Endothelial cell of umbilical vein (primary cell): ENCODE measurements at regions not wholly inside any gene's neighbourhood (a gene's known extent, or its start where the extent isn't known, plus 50 kb on each side); places are given as distances from the start of the nearest gene placed in this dataset.

Experiments used
- BruUV-seq: library from RNA; stranded (reverse); fragments of 400-500 nt; replicated peaks from 2 replicates; lab custom pipeline; 2021; lab: Mats Ljungman, UMichigan
- CTCF ChIA-PET: fragments of 300-600, 350-600 bp; sonication (Branson Sonifier 250); formaldehyde crosslinking; loops from one replicate; lab custom pipeline; 2021; ENCODE audit warnings: antibody characterized with exemption, inconsistent platforms; lab: Charles Lee
- POLR2A ChIA-PET: fragments of 300-600, 350-600 bp; sonication (Branson Sonifier 250); formaldehyde crosslinking; loops from one replicate; lab custom pipeline; 2021; ENCODE audit warnings: antibody characterized with exemption, inconsistent platforms; lab: Charles Lee
- DNase-seq: peaks from one replicate; pipeline ENCODE4 v3.0.0-alpha.2; 2011; ENCODE audit warnings: low read depth, low spot score
- FAIRE-seq: peaks from 2 replicates; lab custom pipeline; 2011; peaks lifted over from hg19 to GRCh38; lab: Jason Lieb, UNC
- H2AFZ ChIP-seq: 2 replicates; pipeline ENCODE4 v1.6.0; 2012; ENCODE audit warnings: low read depth, low read length, control low read depth, inconsistent platforms
- H3K27ac ChIP-seq: 2 replicates; pipeline ENCODE4 v1.5.1; 2011; ENCODE audit warnings: low read depth, mild to moderate bottlenecking, control low read depth, low read length, moderate library complexity; ENCODE audit not compliant: insufficient read depth
- H3K27me3 ChIP-seq, 2 experiments: 2 replicates each; pipeline versions ENCODE4 v1.6.0 to v1.6.1; 2011; ENCODE audit warnings: low read length in 2 of 2, mixed read lengths in 1 of 2; ENCODE audit not compliant: control insufficient read depth in 2 of 2, insufficient read depth in 2 of 2
- H3K36me3 ChIP-seq, 2 experiments: 2 replicates in 1 of 2; 3 replicates in 1 of 2; pipeline ENCODE4 v1.5.1; 2011; ENCODE audit warnings: low read length in 2 of 2, mild to moderate bottlenecking in 1 of 2, moderate library complexity in 1 of 2; ENCODE audit not compliant: control insufficient read depth in 2 of 2, insufficient read depth in 2 of 2; ENCODE audit errors: extremely low read depth in 1 of 2
- H3K4me1 ChIP-seq: 3 replicates; pipeline ENCODE4 v1.5.1; 2011; ENCODE audit warnings: mild to moderate bottlenecking, low read length; ENCODE audit not compliant: control insufficient read depth, insufficient read depth; ENCODE audit errors: extremely low read depth
- H3K4me2 ChIP-seq: 2 replicates; pipeline ENCODE4 v1.6.1; 2011; ENCODE audit warnings: low read length, control low read depth, mixed read lengths; ENCODE audit not compliant: insufficient read depth
- H3K4me3 ChIP-seq, 3 experiments: fragments of 200-600 bp in 1 of 3; sonication (generic), shearing (Covaris generic) in 1 of 3; replicated peaks in 1 of 3; 2 replicates each; pipeline ENCODE4 v1.5.1; 2011 to 2016; ENCODE audit warnings: control low read depth in 3 of 3, low read length in 3 of 3, mild to moderate bottlenecking in 2 of 3, inconsistent platforms in 1 of 3, low read depth in 1 of 3, moderate library complexity in 1 of 3; ENCODE audit not compliant: insufficient read depth in 1 of 3
- H3K79me2 ChIP-seq: 2 replicates; pipeline ENCODE4 v1.6.0; 2012; ENCODE audit warnings: low read length, inconsistent platforms; ENCODE audit not compliant: control insufficient read depth, insufficient read depth
- H3K9ac ChIP-seq: replicated peaks from 2 replicates; pipeline ENCODE3; 2011; ENCODE audit warnings: low read length, control low read depth; ENCODE audit not compliant: insufficient read depth; ENCODE audit errors: extremely low read depth
- H3K9me1 ChIP-seq: replicated peaks from 3 replicates; pipeline ENCODE4 v1.6.0; 2011; ENCODE audit warnings: mild to moderate bottlenecking, low read length; ENCODE audit not compliant: control insufficient read depth, insufficient read depth; ENCODE audit errors: extremely low read depth
- H3K9me3 ChIP-seq: replicated peaks from 2 replicates; pipeline ENCODE4 v1.5.1; 2012; ENCODE audit warnings: low read length, inconsistent platforms; ENCODE audit not compliant: control insufficient read depth, insufficient read depth
- H4K20me1 ChIP-seq: replicated peaks from 2 replicates; pipeline ENCODE3; 2011; ENCODE audit warnings: mild to moderate bottlenecking, low read length; ENCODE audit not compliant: control insufficient read depth, insufficient read depth; ENCODE audit errors: extremely low read depth
- EZH2 ChIP-seq: IDR thresholded peaks from 2 replicates; pipeline ENCODE4 v1.6.1; 2012; ENCODE audit warnings: borderline replicate concordance, low read depth, mild to moderate bottlenecking, moderate library complexity, low read length, inconsistent platforms; ENCODE audit not compliant: severe bottlenecking
- FOS ChIP-seq: IDR thresholded peaks from 2 replicates; pipeline ENCODE4 v1.6.1; 2011; ENCODE audit warnings: mild to moderate bottlenecking, low read length, moderate library complexity, borderline replicate concordance; ENCODE audit not compliant: insufficient read depth
- GATA2 ChIP-seq: IDR thresholded peaks from 2 replicates; pipeline ENCODE4 v1.7.0; 2011; ENCODE audit warnings: low read depth, mild to moderate bottlenecking, moderate library complexity, mixed read lengths, low read length; ENCODE audit not compliant: insufficient read length, insufficient read depth
- JUN ChIP-seq: IDR thresholded peaks from 2 replicates; pipeline ENCODE4 v1.6.1; 2011; ENCODE audit warnings: borderline replicate concordance, low read depth; ENCODE audit not compliant: insufficient read length, insufficient read depth
- MYC ChIP-seq: IDR thresholded peaks from one replicate; pipeline ENCODE4 v1.6.1; 2011; ENCODE audit warnings: mild to moderate bottlenecking, low read depth, low read length
- POLR2A ChIP-seq: IDR thresholded peaks from 2 replicates; pipeline ENCODE4 v1.6.1; 2012; ENCODE audit warnings: low read depth, mild to moderate bottlenecking, control low read depth, low read length
- POLR2AphosphoS5 ChIP-seq: IDR thresholded peaks from 2 replicates; pipeline ENCODE4 v1.6.1; 2012; ENCODE audit warnings: low read depth, mild to moderate bottlenecking, control low read depth, low read length, moderate library complexity; ENCODE audit not compliant: insufficient read depth
- dilution Hi-C: fragments of 300-500 bp; cut with MboI; formaldehyde crosslinking; loops from one replicate; pipeline ENCODE4 v1.15.0; 2019; ENCODE audit warnings: low sequenced_read_pairs; ENCODE audit not compliant: extremely low pct_ligation_motif_present
- intact Hi-C: fragments of 100-400 bp; cut with micrococcal nuclease; formaldehyde crosslinking; loops from one replicate; pipeline ENCODE4 v1.10.0; 2022
- TF ChIP-seq, protein P1 (sequence below), 2 donors: IDR thresholded peaks; 1 replicate in 1 of 2; 2 replicates in 1 of 2; pipeline ENCODE4 v1.5.1; 2011; ENCODE audit warnings: low read length in 2 of 2, mild to moderate bottlenecking in 2 of 2, moderate library complexity in 2 of 2, control low read depth in 1 of 2, inconsistent platforms in 1 of 2, low read depth in 1 of 2; ENCODE audit not compliant: insufficient read depth in 1 of 2; ENCODE audit errors: extremely low read depth in 1 of 2
- TF ChIP-seq, protein P2 (sequence below): IDR thresholded peaks from 2 replicates; pipeline ENCODE4 v1.6.1; 2011; ENCODE audit not compliant: insufficient read depth, insufficient read length

GRCh38 chr12:25730489-25731349, 177.6 kb upstream of the LMNTD1 start:
- H3K9ac ChIP-seq: no peak overlapping the region
- CTCF ChIA-PET: interaction anchor here (0.7 kb wide), 1 partner anchor 13 kb away, joined by 4 read pairs; no protein-coding TSS in a partner anchor
- TF ChIP-seq EZH2: no peak
- no peak for TF ChIP-seq GATA2
- TF ChIP-seq FOS: no peak
- TF ChIP-seq POLR2AphosphoS5: no peak
- TF ChIP-seq POLR2A: no peak
- TF ChIP-seq, protein P1, sequence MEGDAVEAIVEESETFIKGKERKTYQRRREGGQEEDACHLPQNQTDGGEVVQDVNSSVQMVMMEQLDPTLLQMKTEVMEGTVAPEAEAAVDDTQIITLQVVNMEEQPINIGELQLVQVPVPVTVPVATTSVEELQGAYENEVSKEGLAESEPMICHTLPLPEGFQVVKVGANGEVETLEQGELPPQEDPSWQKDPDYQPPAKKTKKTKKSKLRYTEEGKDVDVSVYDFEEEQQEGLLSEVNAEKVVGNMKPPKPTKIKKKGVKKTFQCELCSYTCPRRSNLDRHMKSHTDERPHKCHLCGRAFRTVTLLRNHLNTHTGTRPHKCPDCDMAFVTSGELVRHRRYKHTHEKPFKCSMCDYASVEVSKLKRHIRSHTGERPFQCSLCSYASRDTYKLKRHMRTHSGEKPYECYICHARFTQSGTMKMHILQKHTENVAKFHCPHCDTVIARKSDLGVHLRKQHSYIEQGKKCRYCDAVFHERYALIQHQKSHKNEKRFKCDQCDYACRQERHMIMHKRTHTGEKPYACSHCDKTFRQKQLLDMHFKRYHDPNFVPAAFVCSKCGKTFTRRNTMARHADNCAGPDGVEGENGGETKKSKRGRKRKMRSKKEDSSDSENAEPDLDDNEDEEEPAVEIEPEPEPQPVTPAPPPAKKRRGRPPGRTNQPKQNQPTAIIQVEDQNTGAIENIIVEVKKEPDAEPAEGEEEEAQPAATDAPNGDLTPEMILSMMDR (IDR thresholded peaks at IDR 0.05; ENCODE audit: extremely low read depth in 1 of 2, insufficient read depth in 1 of 2, low read depth in 1 of 2, low read length in 2 of 2): no peak
- TF ChIP-seq, protein P2, sequence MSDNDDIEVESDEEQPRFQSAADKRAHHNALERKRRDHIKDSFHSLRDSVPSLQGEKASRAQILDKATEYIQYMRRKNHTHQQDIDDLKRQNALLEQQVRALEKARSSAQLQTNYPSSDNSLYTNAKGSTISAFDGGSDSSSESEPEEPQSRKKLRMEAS: no peak
- TF ChIP-seq MYC: no peak
- no peak for TF ChIP-seq JUN
- no peaks in the 10 kb centered on the region for H3K9me1 ChIP-seq
- no peak overlapping the region for H2AFZ ChIP-seq
- H3K36me3 ChIP-seq: no peaks in the 10 kb centered on the region
- no peak overlapping the region for H3K4me3 ChIP-seq
- no peak for DNase-seq
- H3K4me1 ChIP-seq: no peaks in the 10 kb centered on the region
- POLR2A ChIA-PET: no interaction called here
- no peaks in the 10 kb centered on the region for H4K20me1 ChIP-seq
- H3K4me2 ChIP-seq: no peak overlapping the region
- intact Hi-C loops (no loop called here), dilution Hi-C loops (no loop called here)
- H3K27me3 ChIP-seq: no peaks in the 10 kb centered on the region
- BruUV-seq: no TSS peak
- no peak for FAIRE-seq
- H3K79me2 ChIP-seq: no peaks in the 10 kb centered on the region
- H3K27ac ChIP-seq: no peak overlapping the region
- no peaks in the 10 kb centered on the region for H3K9me3 ChIP-seq
